ENCODE measurements at regions not wholly inside any gene's neighbourhood (a gene's known extent, or its start where the extent isn't known, plus 50 kb on each side); places are given as distances from the start of the nearest gene placed in this dataset.

- BruUV-seq (replicated peaks) = no TSS peak
- no peaks in the 10 kb centered on the region for H3K36me3 ChIP-seq (replicated peaks in 1 of 2; ENCODE audit: control insufficient read depth in 1 of 2, insufficient read depth in 2 of 2, low read length in 2 of 2)
- ChIA-PET CTCF (ENCODE audit: low intra/inter-chr PET ratio, low total read pairs) (no interaction called here), POLR2A (no interaction called here)
- no peaks in the 10 kb centered on the region for H3K9me3 ChIP-seq (ENCODE audit: low read length)
- H3K27me3 ChIP-seq (ENCODE audit: control insufficient read depth in 1 of 2, insufficient read depth in 2 of 2, low read length in 2 of 2) = no peaks in the 10 kb centered on the region; a peak in 2 of 5 replicates
- H2AFZ ChIP-seq (ENCODE audit: low read length) = no peak overlapping the region
- TF ChIP-seq NFYB (CRISPR knock-in tag; IDR thresholded peaks at IDR 0.05) = no peak
- TF ChIP-seq JUND (CRISPR knock-in tag; IDR thresholded peaks at IDR 0.05) = no peak
- no peak for TF ChIP-seq BRF2 (CRISPR knock-in tag; IDR thresholded peaks at IDR 0.05)
- TF ChIP-seq AKAP8 (CRISPR knock-in tag; IDR thresholded peaks at IDR 0.05) = no peak
- TF ChIP-seq IRX3 (CRISPR knock-in tag; IDR thresholded peaks at IDR 0.05; ENCODE audit: borderline replicate concordance, low read depth) = no peak
- no peaks in the 10 kb centered on the region for H3K79me2 ChIP-seq (ENCODE audit: insufficient read depth, low read length)
- DNase-seq (ENCODE audit: low spot score) = no peak
- 19% methylated on average over 4 of the region's 4 CpGs for WGBS (ENCODE audit: low lambda C conversion rate)
- H4K20me1 ChIP-seq (ENCODE audit: insufficient read depth, low read length) = no peaks in the 10 kb centered on the region
- H3K4me3 ChIP-seq (replicated peaks in 1 of 3; ENCODE audit: insufficient read depth in 1 of 3, low read depth in 2 of 3, low read length in 3 of 3) = no peak overlapping the region
- no peak overlapping the region for H3K4me2 ChIP-seq (ENCODE audit: low read depth, low read length)
- no peak overlapping the region for H3K9ac ChIP-seq (ENCODE audit: insufficient read depth, low read depth, low read length)
- in situ Hi-C loops (cut with HindIII; ENCODE audit: extremely low pct_ligation_motif_present, low pct_unique_long_range_greater_than_20kb) = no loop called here
- H3K27ac ChIP-seq (ENCODE audit: extremely low read length, insufficient read depth, low read length) = no peak overlapping the region
- ATAC-seq = no peak
- no peak for FAIRE-seq
- no peaks in the 10 kb centered on the region for H3K4me1 ChIP-seq (ENCODE audit: insufficient read depth, low read length)
- intact Hi-C loops (cut with micrococcal nuclease; ENCODE audit: unreplicated experiment) = no loop called here
Observed at GRCh38 chr10:129381741-129382140, 85.3 kb upstream of the MGMT start.

GRCh38 chr10:129382401-129382800, 84.6 kb upstream of the MGMT start:
- intact Hi-C loops (cut with micrococcal nuclease; ENCODE audit: unreplicated experiment) (no loop called here), in situ Hi-C loops (cut with HindIII; ENCODE audit: extremely low pct_ligation_motif_present, low pct_unique_long_range_greater_than_20kb) (no loop called here)
- CTCF ChIA-PET (ENCODE audit: low intra/inter-chr PET ratio, low total read pairs) = no interaction called here
- 26% methylated on average over 5 of the region's 6 CpGs for WGBS (ENCODE audit: low lambda C conversion rate)
- Histone ChIP-seq H3K27ac (ENCODE audit: extremely low read length, insufficient read depth, low read length) (no peak overlapping the region), H3K36me3 (replicated peaks in 1 of 2; ENCODE audit: control insufficient read depth in 1 of 2, insufficient read depth in 2 of 2, low read length in 2 of 2) (no peaks in the 10 kb centered on the region), H3K27me3 (ENCODE audit: control insufficient read depth in 1 of 2, insufficient read depth in 2 of 2, low read length in 2 of 2) (no peaks in the 10 kb centered on the region; a peak in 2 of 5 replicates), H3K4me2 (ENCODE audit: low read depth, low read length) (no peak overlapping the region), H4K20me1 (ENCODE audit: insufficient read depth, low read length) (no peaks in the 10 kb centered on the region), H3K9ac (ENCODE audit: insufficient read depth, low read depth, low read length) (no peak overlapping the region), H2AFZ (ENCODE audit: low read length) (no peak overlapping the region), H3K4me3 (replicated peaks in 1 of 3; ENCODE audit: insufficient read depth in 1 of 3, low read depth in 2 of 3, low read length in 3 of 3) (no peak overlapping the region), H3K9me3 (ENCODE audit: low read length) (no peaks in the 10 kb centered on the region), H3K79me2 (ENCODE audit: insufficient read depth, low read length) (no peaks in the 10 kb centered on the region), H3K4me1 (ENCODE audit: insufficient read depth, low read length) (no peaks in the 10 kb centered on the region)
- no TSS peak for BruUV-seq (replicated peaks)
- no peak for DNase-seq (ENCODE audit: low spot score)
- TF ChIP-seq TAF1 (CRISPR knock-in tag; IDR thresholded peaks at IDR 0.05) (no peak), FOSL1 (CRISPR knock-in tag; IDR thresholded peaks at IDR 0.05; ENCODE audit: borderline replicate concordance) (no peak), ISL2 (CRISPR knock-in tag; IDR thresholded peaks at IDR 0.05) (no peak), HMGXB4 (CRISPR knock-in tag; IDR thresholded peaks at IDR 0.05; ENCODE audit: borderline replicate concordance in 1 of 2, low read depth in 1 of 2) (no peak), TARDBP (CRISPR knock-in tag; IDR thresholded peaks at IDR 0.05) (no peak), ZNF607 (CRISPR knock-in tag; IDR thresholded peaks at IDR 0.05; ENCODE audit: borderline replicate concordance) (no peak), RARG (CRISPR knock-in tag; IDR thresholded peaks at IDR 0.05; ENCODE audit: low read depth) (no peak), ZNF24 (IDR thresholded peaks at IDR 0.05) (no peak), TOE1 (CRISPR knock-in tag; IDR thresholded peaks at IDR 0.05) (no peak), ZNF790 (CRISPR knock-in tag; IDR thresholded peaks at IDR 0.05; ENCODE audit: borderline replicate concordance) (no peak), MAFF (IDR thresholded peaks at IDR 0.05; ENCODE audit: low read depth, low read length) (no peak), ZNF331 (CRISPR knock-in tag; IDR thresholded peaks at IDR 0.05) (no peak)
- POLR2A ChIA-PET = no interaction called here
- FAIRE-seq = no peak
- no peak for ATAC-seq

Data from HepG2 (cell line).